DMS53 (cell line): ENCODE measurements at regions not wholly inside any gene's neighbourhood (a gene's known extent, or its start where the extent isn't known, plus 50 kb on each side); places are given as distances from the start of the nearest gene placed in this dataset.

ENCODE experiments used
- DNase-seq: peaks from one replicate; lab custom pipeline; 2025; lab: John Stamatoyannopoulos, UW

GRCh38 chr6:41471064-41471895, 74.9 kb upstream of the FOXP4 start:
- no peak for DNase-seq

- DNase-seq, result no peak
These were observed 71.8 kb upstream of the FOXP4 start for GRCh38 chr6:41474213-41474933.

- no peak for DNase-seq
These were observed 71.0 kb upstream of the FOXP4 start for GRCh38 chr6:41475164-41475563.

DNA sequence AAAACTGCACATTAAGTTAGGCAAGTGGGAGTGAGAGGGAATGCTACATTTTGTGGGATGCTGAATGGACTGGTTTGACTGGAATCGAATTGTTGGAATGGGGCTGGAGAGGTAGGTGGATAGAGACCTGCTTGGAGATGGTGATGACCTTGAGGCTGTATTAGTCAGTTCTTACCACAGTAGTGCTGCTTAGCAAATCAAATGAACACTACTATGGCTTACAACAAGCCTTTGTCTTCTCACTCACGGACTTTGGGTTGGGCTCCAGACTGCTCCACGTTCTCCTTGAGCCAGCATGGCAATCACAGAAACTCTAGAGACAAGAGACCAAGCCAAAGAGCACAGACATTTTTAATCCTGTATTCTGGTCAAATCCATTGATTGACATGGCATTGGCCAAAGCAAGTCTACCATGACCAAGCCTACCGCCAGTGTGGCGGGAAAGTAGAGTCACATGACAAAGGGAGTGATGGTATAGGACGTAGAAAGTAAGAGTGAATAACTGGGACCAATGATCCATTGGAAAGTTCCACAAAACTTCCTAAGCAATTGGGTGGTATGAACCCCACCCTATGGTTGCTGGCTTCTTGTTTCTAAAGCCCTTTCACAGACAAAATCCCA, 70.3 kb upstream of the FOXP4 start:
- no peak for DNase-seq

DNA sequence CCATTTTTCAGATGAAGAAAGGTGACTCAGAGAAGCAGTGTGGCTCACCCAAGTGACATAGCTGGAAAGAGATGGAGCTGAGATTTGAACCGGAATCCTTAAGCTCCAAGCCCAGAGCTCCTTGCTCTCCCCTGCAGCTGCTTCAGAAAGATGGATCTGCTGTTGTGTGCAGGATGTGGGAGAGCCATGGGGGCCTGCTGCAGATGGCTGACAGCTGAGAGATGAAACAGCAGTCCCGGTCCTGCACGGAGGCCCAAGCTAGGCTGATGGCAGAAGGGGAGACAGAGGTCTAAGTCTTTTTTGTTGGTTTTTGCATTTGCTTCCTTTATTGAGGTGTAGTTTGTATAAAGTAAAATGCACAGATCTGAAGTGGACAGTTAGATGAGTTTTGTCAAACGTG, 69.8 kb upstream of the FOXP4 start:
- DNase-seq, result no peak

DNA sequence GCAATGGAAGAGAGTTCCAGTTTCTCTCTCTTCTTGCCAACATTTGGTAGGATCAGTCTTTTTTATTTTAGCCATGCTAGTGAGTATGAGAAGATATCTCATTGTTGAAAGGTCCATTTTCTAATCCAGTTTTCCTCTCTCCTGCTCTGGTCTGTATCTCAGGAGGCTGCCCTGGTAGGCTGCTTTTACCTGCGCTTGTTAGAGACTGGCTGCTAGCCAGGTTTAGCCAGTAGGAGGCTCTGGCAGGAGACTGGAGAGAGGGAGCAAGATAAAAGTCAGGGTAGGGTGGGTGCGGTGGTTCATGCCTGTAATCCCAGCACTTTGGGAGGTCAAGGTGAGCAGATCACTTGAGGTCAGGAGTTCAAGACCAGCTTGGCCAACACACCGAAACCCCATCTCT, 68.6 kb upstream of the FOXP4 start:
- DNase-seq, result no peak

DNA sequence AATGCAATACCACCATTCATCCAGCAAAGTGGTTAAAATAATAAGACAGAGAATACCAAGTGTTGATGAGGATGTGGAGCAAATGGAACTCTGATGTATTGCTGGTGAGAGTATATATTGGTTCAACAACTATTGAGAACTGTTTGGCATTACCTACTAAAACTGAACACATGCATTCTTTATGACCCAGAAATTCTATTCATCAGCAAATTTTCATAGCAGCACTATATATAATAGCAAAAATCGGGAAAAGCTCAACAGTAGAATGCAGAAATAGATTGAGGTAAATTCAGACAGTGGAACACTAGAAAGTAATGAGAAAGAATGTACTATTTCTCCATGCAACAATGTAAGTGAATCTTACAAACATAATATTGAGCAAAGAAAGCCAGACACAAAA, 62.2 kb upstream of the FOXP4 start:
- DNase-seq, result no peak

DNA sequence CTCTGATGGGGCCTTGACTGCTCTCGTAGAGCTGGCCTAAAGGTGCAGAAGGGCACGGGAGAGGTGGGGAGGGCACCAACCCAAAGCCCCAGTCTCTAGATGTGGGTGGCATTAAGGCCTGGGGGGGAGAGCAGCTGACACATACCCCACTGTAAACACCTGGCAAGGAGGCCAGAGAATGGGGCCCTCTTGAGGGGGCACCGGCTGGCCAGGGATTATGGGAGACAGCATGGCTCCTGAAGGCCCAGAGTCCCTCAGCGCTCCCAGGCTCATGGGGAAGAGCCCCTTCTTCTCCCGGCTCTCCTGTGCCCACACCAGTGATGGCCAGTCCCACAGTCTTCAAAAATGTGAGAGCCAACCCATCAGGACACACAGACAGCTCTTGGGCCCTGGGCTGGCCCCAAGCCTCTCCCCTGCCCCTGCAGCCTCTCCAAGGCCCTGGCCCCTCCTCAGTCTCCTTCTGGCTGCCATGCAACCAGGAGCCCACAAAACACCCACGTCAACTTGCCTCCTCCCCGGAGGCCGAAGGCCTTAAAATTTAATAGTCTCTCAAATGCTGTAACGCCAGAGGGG, 58.2 kb upstream of the FOXP4 start:
- DNase-seq, result no peak

DNA sequence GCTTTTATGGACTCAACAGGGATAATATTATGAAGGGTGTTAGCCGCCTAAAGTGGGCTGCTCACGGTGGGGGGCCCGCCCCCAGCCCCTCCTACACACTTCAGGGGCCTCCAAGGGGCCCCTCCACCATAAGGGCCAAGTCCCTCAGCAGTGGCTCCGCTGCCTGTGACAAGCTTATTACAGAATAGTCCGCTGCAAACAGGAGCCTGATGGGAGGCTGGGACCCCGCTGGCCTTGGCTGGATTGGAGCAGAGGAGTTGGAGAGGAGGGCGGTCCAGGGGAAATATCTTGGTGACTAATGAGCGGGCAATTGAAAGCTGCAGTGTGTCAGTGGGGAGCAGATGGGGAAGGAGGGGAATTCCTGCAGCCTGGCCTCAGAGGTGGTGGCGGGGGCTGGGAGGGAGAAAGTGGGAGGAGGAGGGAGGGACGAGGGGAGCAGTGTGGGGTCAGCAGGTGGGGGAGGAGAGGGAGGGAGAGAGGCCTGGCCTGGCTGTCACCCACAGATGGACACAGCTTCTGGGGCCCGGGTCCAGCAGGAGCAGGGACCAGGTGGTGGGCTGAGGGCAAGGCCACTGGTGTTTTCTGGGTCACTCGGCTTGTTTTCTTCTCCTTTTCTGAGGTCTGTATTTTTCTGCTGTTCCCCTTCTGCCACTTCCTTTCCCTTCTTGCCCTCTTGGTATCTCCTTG, 57.6 kb upstream of the FOXP4 start:
- DNase-seq, result no peak

DNA sequence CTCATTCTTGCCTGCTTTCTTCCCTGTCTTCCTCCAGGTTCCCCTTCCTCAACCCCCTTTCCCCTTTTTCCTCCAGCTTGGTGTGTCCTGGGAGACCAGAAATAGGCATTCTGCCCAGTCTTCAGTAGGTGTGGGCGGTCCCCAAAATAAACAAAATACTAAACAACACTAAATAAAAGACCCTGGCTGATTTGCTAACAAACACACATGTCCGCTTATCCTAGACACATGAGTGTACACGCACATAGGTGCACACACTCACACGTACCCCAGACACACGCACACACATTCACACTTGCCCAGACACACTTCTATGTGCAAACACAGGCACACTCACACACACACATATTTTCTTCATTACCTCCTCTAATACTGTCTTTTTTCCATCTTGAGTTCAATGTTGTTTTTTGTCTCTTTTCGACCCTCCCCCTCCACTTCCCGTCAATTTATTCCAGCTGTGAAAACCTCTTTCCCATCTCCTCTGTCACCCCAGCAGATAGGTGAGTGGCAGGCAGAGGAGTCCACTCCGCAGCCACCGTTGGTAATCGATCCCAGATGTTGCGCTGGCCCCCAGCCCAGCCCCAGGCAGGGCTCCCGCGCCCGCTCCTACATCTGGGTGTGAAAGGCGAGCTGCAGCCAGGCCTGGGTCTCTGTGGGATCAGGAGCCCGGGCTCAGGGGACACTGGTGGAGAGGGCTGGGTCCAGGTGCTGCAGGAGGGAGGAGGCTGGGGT, 56.9 kb upstream of the FOXP4 start:
- DNase-seq, result no peak

- no peak for DNase-seq
These were observed 53.8 kb upstream of the FOXP4 start for GRCh38 chr6:41492261-41492891.

- no peak for DNase-seq
These were observed 51.7 kb upstream of the FOXP4 start for GRCh38 chr6:41494212-41495110.
